H1 (cell line): ENCODE measurements at regions not wholly inside any gene's neighbourhood (a gene's known extent, or its start where the extent isn't known, plus 50 kb on each side); places are given as distances from the start of the nearest gene placed in this dataset.

Source experiments
- CTCF ChIA-PET: fragments of 300-600 bp; sonication (Branson Sonifier 250); formaldehyde crosslinking; loops from one replicate; lab custom pipeline; 2021; ENCODE audit not compliant: partially characterized antibody; lab: Charles Lee
- POLR2A ChIA-PET: fragments of 300-600 bp; sonication (Branson Sonifier 250); formaldehyde crosslinking; loops from one replicate; lab custom pipeline; 2021; ENCODE audit warnings: inconsistent platforms; ENCODE audit not compliant: partially characterized antibody; lab: Charles Lee
- DNase-seq, 2 experiments: peaks; one replicate each; pipeline versions ENCODE4 v3.0.0 to v3.0.0-alpha.2; 2010 to 2022; ENCODE audit warnings: low spot score in 2 of 2, low read depth in 1 of 2, mixed read lengths in 1 of 2
- FAIRE-seq: peaks from 2 replicates; lab custom pipeline; 2011; peaks lifted over from hg19 to GRCh38; lab: Jason Lieb, UNC
- H2AFZ ChIP-seq: 2 replicates; pipeline ENCODE4 v1.8.1; 2012; ENCODE audit warnings: low read length, inconsistent platforms
- H2AK5ac ChIP-seq: 2 replicates; pipeline ENCODE4 v1.6.1; 2013; ENCODE audit warnings: low read depth, low read length
- H2BK120ac ChIP-seq: replicated peaks from 2 replicates; pipeline ENCODE3; 2013; ENCODE audit warnings: low read depth, low read length, inconsistent platforms
- H2BK12ac ChIP-seq: 2 replicates; pipeline ENCODE4 v1.6.1; 2013; ENCODE audit warnings: low read depth, low read length
- H2BK15ac ChIP-seq: 2 replicates; pipeline ENCODE4 v1.6.1; 2013; ENCODE audit warnings: low read length
- H2BK20ac ChIP-seq: 2 replicates; pipeline ENCODE4 v1.6.1; 2013; ENCODE audit warnings: low read length
- H2BK5ac ChIP-seq: 2 replicates; pipeline ENCODE4 v1.6.1; 2013; ENCODE audit warnings: low read depth, low read length
- H3K14ac ChIP-seq: 2 replicates; pipeline ENCODE4 v1.6.1; 2013; ENCODE audit warnings: inconsistent platforms; ENCODE audit not compliant: insufficient read length
- H3K18ac ChIP-seq: 2 replicates; pipeline ENCODE4 v1.6.1; 2013; ENCODE audit warnings: low read length; ENCODE audit errors: extremely low read depth
- H3K23ac ChIP-seq: 2 replicates; pipeline ENCODE4 v1.6.1; 2013; ENCODE audit warnings: inconsistent platforms; ENCODE audit not compliant: insufficient read length
- H3K23me2 ChIP-seq: 2 replicates; pipeline ENCODE4 v1.6.1; 2013; ENCODE audit warnings: low read depth, low read length
- H3K27ac ChIP-seq: 2 replicates; pipeline ENCODE4 v1.6.1; 2011; ENCODE audit warnings: low read depth, low read length, inconsistent platforms
- H3K27me3 ChIP-seq, 4 experiments: replicated peaks in 1 of 4; 1 replicate in 1 of 4; 2 replicates in 3 of 4; pipeline versions ENCODE4 v1.6.1 to v1.8.1; 2011 to 2013; ENCODE audit warnings: low read length in 3 of 4, mild to moderate bottlenecking in 3 of 4, inconsistent platforms in 2 of 4, mixed read lengths in 2 of 4, moderate library complexity in 1 of 4; ENCODE audit not compliant: control insufficient read depth in 3 of 4, insufficient read depth in 3 of 4; ENCODE audit errors: extremely low read depth in 1 of 4
- H3K36me3 ChIP-seq, 4 experiments: 2 replicates each; pipeline versions ENCODE4 v1.6.1 to v1.8.1; 2011 to 2013; ENCODE audit warnings: mild to moderate bottlenecking in 4 of 4, low read length in 3 of 4, moderate library complexity in 2 of 4, control low read depth in 1 of 4, inconsistent platforms in 1 of 4; ENCODE audit not compliant: insufficient read depth in 4 of 4, control insufficient read depth in 2 of 4
- H3K4ac ChIP-seq: replicated peaks from 2 replicates; pipeline ENCODE3; 2013; ENCODE audit warnings: low read length, low read depth, mixed read lengths, inconsistent platforms; ENCODE audit not compliant: insufficient read length
- H3K4me1 ChIP-seq, 4 experiments: replicated peaks in 1 of 4; 1 replicate in 1 of 4; 2 replicates in 3 of 4; pipeline versions ENCODE4 v1.6.1 to v1.8.1; 2011 to 2013; ENCODE audit warnings: low read length in 3 of 4, inconsistent platforms in 2 of 4, mixed read lengths in 1 of 4; ENCODE audit not compliant: insufficient read depth in 4 of 4, control insufficient read depth in 3 of 4
- H3K4me2 ChIP-seq, 2 experiments: 2 replicates each; pipeline versions ENCODE4 v1.6.1 to v1.8.1; 2011 to 2013; ENCODE audit warnings: low read depth in 2 of 2, low read length in 2 of 2, control low read depth in 1 of 2, inconsistent platforms in 1 of 2, mild to moderate bottlenecking in 1 of 2; ENCODE audit not compliant: insufficient read depth in 1 of 2
- H3K4me3 ChIP-seq, 4 experiments: fragments of 200-600, 300-600 bp in 1 of 4; sonication (generic), shearing (Covaris generic), sonication (Bioruptor Twin) in 1 of 4; 2 replicates each; pipeline versions ENCODE4 v1.5.1 to v1.8.1; 2011 to 2016; ENCODE audit warnings: low read length in 4 of 4, low read depth in 3 of 4, control low read depth in 2 of 4, inconsistent platforms in 2 of 4, mild to moderate bottlenecking in 2 of 4, mixed read lengths in 1 of 4, moderate library complexity in 1 of 4; ENCODE audit not compliant: insufficient read depth in 2 of 4; ENCODE audit errors: extremely low read depth in 1 of 4
- H3K56ac ChIP-seq: replicated peaks from 2 replicates; pipeline ENCODE3; 2013; ENCODE audit warnings: low read depth, mild to moderate bottlenecking, mixed read lengths, low read length, inconsistent platforms; ENCODE audit not compliant: insufficient read length
- H3K79me1 ChIP-seq: 2 replicates; pipeline ENCODE4 v1.6.1; 2013; ENCODE audit warnings: low read depth, low read length, control low read depth
- H3K79me2 ChIP-seq, 2 experiments: 2 replicates each; pipeline versions ENCODE4 v1.6.1 to v1.8.1; 2012 to 2013; ENCODE audit warnings: low read length in 2 of 2, mild to moderate bottlenecking in 2 of 2, inconsistent platforms in 1 of 2; ENCODE audit not compliant: insufficient read depth in 2 of 2, control insufficient read depth in 1 of 2
- H3K9ac ChIP-seq, 4 experiments: replicated peaks in 1 of 4; 1 replicate in 1 of 4; 2 replicates in 3 of 4; pipeline versions ENCODE4 v1.6.1 to v1.8.1; 2011 to 2013; ENCODE audit warnings: low read depth in 3 of 4, low read length in 3 of 4, control low read depth in 2 of 4, mild to moderate bottlenecking in 2 of 4, moderate library complexity in 2 of 4, inconsistent platforms in 1 of 4; ENCODE audit errors: extremely low read depth in 1 of 4
- H3K9me3 ChIP-seq, 2 experiments: 2 replicates each; pipeline versions ENCODE4 v1.6.1 to v1.8.1; 2012 to 2013; ENCODE audit warnings: mild to moderate bottlenecking in 2 of 2, moderate library complexity in 2 of 2, control low read depth in 1 of 2, inconsistent platforms in 1 of 2, low read depth in 1 of 2, low read length in 1 of 2, mixed read lengths in 1 of 2; ENCODE audit not compliant: insufficient read depth in 2 of 2
- H4K20me1 ChIP-seq, 2 experiments: replicated peaks in 1 of 2; 2 replicates each; pipeline versions ENCODE3 to v1.8.1; 2011 to 2013; ENCODE audit warnings: inconsistent platforms in 2 of 2, low read length in 2 of 2, mild to moderate bottlenecking in 1 of 2; ENCODE audit not compliant: insufficient read depth in 2 of 2, control insufficient read depth in 1 of 2
- H4K5ac ChIP-seq: 2 replicates; pipeline ENCODE4 v1.6.1; 2013; ENCODE audit warnings: low read length, low read depth, mixed read lengths, inconsistent platforms; ENCODE audit not compliant: insufficient read length
- H4K8ac ChIP-seq: 2 replicates; pipeline ENCODE4 v1.8.0; 2013; ENCODE audit warnings: mild to moderate bottlenecking, moderate library complexity, low read length, inconsistent platforms; ENCODE audit not compliant: insufficient read depth; ENCODE audit errors: extremely low read depth
- H4K91ac ChIP-seq: replicated peaks from 2 replicates; pipeline ENCODE3; 2013; ENCODE audit warnings: low read length, mixed read lengths, inconsistent platforms; ENCODE audit not compliant: insufficient read length
- CEBPB ChIP-seq: IDR thresholded peaks from 2 replicates; pipeline ENCODE4 v1.6.1; 2012; ENCODE audit warnings: low read depth, low read length
- GABPA ChIP-seq: IDR thresholded peaks from 2 replicates; pipeline ENCODE4 v1.6.1; 2011; ENCODE audit warnings: mild to moderate bottlenecking, low read length, moderate library complexity, borderline replicate concordance; ENCODE audit not compliant: insufficient read depth
- HDAC2 ChIP-seq, 2 experiments: fragments of 300-600 bp in 1 of 2; sonication (generic) in 1 of 2; IDR thresholded peaks; 2 replicates each; pipeline ENCODE4 v1.6.1; 2011 to 2012; ENCODE audit warnings: low read depth in 2 of 2, low read length in 2 of 2, mild to moderate bottlenecking in 2 of 2, moderate library complexity in 2 of 2, borderline replicate concordance in 1 of 2, inconsistent platforms in 1 of 2
- MAFK ChIP-seq: IDR thresholded peaks from 2 replicates; pipeline ENCODE4 v1.6.1; 2012; ENCODE audit warnings: low read depth, mild to moderate bottlenecking, improper control_type of control experiment, low read length
- NANOG ChIP-seq: IDR thresholded peaks from 2 replicates; pipeline ENCODE4 v1.6.1; 2011; ENCODE audit warnings: low read length, low read depth, mild to moderate bottlenecking, inconsistent platforms; ENCODE audit not compliant: insufficient read depth, poor library complexity, severe bottlenecking
- PHF8 ChIP-seq: fragments of 200-600 bp; sonication (generic); conservative IDR thresholded peaks from 2 replicates; pipeline ENCODE4 v1.7.1; 2012; ENCODE audit warnings: low read depth, mild to moderate bottlenecking, inconsistent platforms, low read length, moderate library complexity
- RBBP5 ChIP-seq: IDR thresholded peaks from 2 replicates; pipeline ENCODE4 v1.7.1; 2012; ENCODE audit warnings: low read depth, mild to moderate bottlenecking, inconsistent platforms, low read length, moderate library complexity, borderline replicate concordance
- RNF2 ChIP-seq: fragments of 200-900, 300-1000 bp; sonication (generic); IDR thresholded peaks from 2 replicates; pipeline ENCODE4 v1.7.1; 2016; ENCODE audit warnings: borderline replicate concordance, low read depth, mild to moderate bottlenecking, antibody characterized with exemption, low read length; ENCODE audit not compliant: poor library complexity, severe bottlenecking; ENCODE audit errors: missing control alignments
- SIX5 ChIP-seq: IDR thresholded peaks from 2 replicates; pipeline ENCODE4 v1.6.1; 2011; ENCODE audit warnings: mild to moderate bottlenecking, low read depth, low read length
- SRF ChIP-seq: IDR thresholded peaks from 2 replicates; pipeline ENCODE4 v1.6.1; 2011; ENCODE audit warnings: mild to moderate bottlenecking, low read depth, low read length, moderate library complexity
- TBP ChIP-seq: IDR thresholded peaks from 2 replicates; pipeline ENCODE4 v1.6.1; 2011; ENCODE audit warnings: low read depth, low read length, improper control_type of control experiment
- WGBS, 2 experiments: shearing (Covaris generic) in 1 of 2; methylation state at CpG; one replicate each; pipeline versions ENCODE4 v1.1.6 to v1.1.7; 2013 to 2015; ENCODE audit warnings: low lambda C conversion rate in 2 of 2, mixed read lengths in 2 of 2, inconsistent platforms in 1 of 2, low coverage in 1 of 2, missing lambda C conversion rate in 1 of 2; ENCODE audit not compliant: insufficient replicate concordance in 2 of 2, insufficient coverage in 1 of 2, insufficient read length in 1 of 2; ENCODE audit errors: extremely low coverage in 1 of 2, missing lambda C conversion rate in 1 of 2; 5-methylcytosine and 5-hydroxymethylcytosine counted together
- TF ChIP-seq, protein P1 (sequence below): IDR thresholded peaks from 2 replicates; pipeline ENCODE4 v1.6.1; 2011; ENCODE audit warnings: low read depth, mild to moderate bottlenecking, low read length; ENCODE audit not compliant: insufficient read depth

DNA sequence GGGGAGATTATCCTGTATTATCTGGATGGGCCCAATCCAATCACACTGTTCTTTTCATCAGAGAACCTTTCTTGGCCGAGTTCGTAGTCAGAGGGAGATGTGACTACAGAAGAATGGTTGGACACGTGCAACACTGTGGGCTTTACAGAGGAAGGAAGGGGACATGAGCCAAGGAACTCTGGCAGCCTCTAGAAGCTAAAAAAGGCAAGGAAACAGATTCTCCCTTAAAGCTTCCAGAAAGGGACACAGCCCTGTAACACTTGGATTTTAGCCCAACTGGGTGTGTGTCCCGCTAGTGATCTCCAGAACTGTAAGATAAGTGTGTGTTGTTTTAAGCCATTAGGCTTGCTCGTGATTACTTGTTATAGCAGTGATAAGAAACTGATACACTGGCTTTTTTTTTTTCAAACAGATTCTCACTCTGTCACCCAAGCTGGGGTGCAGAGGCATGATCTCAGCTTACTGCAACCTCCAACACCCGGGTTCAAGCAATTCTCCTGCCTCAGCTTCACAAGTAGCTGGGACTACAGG lies 53.9 kb upstream of the FBXO28 start:
- H3K27me3 ChIP-seq, result no peaks in the 10 kb centered on the region
- ChIA-PET CTCF (interaction anchor here (3.5 kb wide), 1 partner anchor 9 kb away, joined by 24 read pairs; no protein-coding TSS in a partner anchor), POLR2A (no interaction called here)
- H3K23ac ChIP-seq, result no peak overlapping the region
- no peak overlapping the region for H3K4me3 ChIP-seq
- H2AFZ ChIP-seq, result no peak overlapping the region
- no peaks in the 10 kb centered on the region for H3K79me2 ChIP-seq
- no peak overlapping the region for H2BK15ac ChIP-seq
- no peaks in the 10 kb centered on the region for H3K23me2 ChIP-seq
- no peak overlapping the region for H3K9ac ChIP-seq
- no peak overlapping the region for H4K5ac ChIP-seq
- no peak overlapping the region for H3K56ac ChIP-seq
- 94% methylated on average over 6 of the region's 6 CpGs; no CpG with 5 or more reads in 1 of the 2 experiments for WGBS, 2 experiments
- H3K36me3 ChIP-seq, result no peaks in the 10 kb centered on the region
- no peak overlapping the region for H2BK20ac ChIP-seq
- no peak overlapping the region for H4K91ac ChIP-seq
- no peak overlapping the region for H3K27ac ChIP-seq
- H4K20me1 ChIP-seq, result no peaks in the 10 kb centered on the region
- H3K4ac ChIP-seq, result no peak overlapping the region
- no peak overlapping the region for H2BK120ac ChIP-seq
- no peak overlapping the region for H3K4me2 ChIP-seq
- FAIRE-seq, result no peak
- H3K4me1 ChIP-seq, result peaks cover 0 to 3% (median 0%) of the 10 kb centered on the region in 4 experiments; a peak in 1 of 7 replicates
- H3K14ac ChIP-seq, result no peak overlapping the region
- H2BK12ac ChIP-seq, result no peak overlapping the region
- no peaks in the 10 kb centered on the region for H3K79me1 ChIP-seq
- DNase-seq, result no peak
- H3K9me3 ChIP-seq, result no peaks in the 10 kb centered on the region
- H2AK5ac ChIP-seq, result no peak overlapping the region
- H4K8ac ChIP-seq, result no peak overlapping the region
- H2BK5ac ChIP-seq, result no peak overlapping the region
- H3K18ac ChIP-seq, result no peak overlapping the region
- TF ChIP-seq NANOG (no peak), SIX5 (no peak), CEBPB (no peak), MAFK (no peak), RBBP5 (no peak), PHF8 (no peak), HDAC2 (IDR thresholded peaks at IDR 0.05; ENCODE audit: borderline replicate concordance in 1 of 2, low read depth in 2 of 2, low read length in 2 of 2) (no peak), TBP (no peak), GABPA (no peak), SRF (no peak), RNF2 (no peak)
- TF ChIP-seq, protein P1, sequence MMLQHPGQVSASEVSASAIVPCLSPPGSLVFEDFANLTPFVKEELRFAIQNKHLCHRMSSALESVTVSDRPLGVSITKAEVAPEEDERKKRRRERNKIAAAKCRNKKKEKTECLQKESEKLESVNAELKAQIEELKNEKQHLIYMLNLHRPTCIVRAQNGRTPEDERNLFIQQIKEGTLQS, result no peak
